CD4-positive, alpha-beta T cell treated with Interleukin-15 for 1 hour (primary cell): ENCODE measurements at regions not wholly inside any gene's neighbourhood (a gene's known extent, or its start where the extent isn't known, plus 50 kb on each side); places are given as distances from the start of the nearest gene placed in this dataset.

Source experiments
- DNase-seq: peaks from one replicate; pipeline ENCODE4 v3.0.0-alpha.2; 2020

GRCh38 chr15:38864122-38864521 lies 299.5 kb upstream of the RASGRP1 start:
- DNase-seq, result no peak

DNA sequence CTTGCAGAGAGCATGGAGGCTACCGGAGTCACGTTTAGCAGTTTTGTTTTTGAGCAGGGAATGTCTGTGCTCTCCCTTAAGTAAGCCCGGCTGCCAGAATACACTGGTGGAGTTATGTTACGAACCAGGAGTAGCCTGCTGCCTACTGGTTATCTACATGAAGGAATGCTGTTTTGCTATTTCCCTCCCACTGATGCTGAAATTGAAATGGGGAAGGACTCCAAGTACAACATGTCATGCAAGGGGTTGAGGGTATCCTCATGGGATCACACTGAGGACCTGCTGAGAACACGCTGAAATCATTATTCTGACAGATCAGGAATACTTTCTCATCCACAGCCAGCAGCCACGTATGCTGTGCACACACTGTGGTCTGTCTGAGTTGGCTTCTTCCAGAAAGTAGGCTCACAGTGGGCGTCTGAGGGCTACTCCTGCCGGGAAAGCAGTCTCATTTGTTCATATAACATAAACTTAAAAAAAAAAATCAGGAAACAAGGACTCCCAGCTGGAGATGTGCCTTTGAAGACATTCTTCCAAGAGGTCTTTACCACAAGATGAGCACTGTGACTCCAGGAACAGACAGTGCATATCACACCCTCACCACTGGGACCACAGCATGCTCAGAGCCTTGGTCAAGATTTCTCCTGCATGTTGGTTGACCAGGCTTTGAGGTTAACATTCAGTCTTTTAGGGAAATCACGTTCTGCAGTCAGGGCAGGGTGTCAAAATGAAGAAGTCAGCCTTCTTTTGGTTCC lies 300.4 kb upstream of the RASGRP1 start:
- DNase-seq, result no peak

- DNase-seq, result no peak
These were observed 302.9 kb upstream of the RASGRP1 start for GRCh38 chr15:38867556-38867955.

DNA sequence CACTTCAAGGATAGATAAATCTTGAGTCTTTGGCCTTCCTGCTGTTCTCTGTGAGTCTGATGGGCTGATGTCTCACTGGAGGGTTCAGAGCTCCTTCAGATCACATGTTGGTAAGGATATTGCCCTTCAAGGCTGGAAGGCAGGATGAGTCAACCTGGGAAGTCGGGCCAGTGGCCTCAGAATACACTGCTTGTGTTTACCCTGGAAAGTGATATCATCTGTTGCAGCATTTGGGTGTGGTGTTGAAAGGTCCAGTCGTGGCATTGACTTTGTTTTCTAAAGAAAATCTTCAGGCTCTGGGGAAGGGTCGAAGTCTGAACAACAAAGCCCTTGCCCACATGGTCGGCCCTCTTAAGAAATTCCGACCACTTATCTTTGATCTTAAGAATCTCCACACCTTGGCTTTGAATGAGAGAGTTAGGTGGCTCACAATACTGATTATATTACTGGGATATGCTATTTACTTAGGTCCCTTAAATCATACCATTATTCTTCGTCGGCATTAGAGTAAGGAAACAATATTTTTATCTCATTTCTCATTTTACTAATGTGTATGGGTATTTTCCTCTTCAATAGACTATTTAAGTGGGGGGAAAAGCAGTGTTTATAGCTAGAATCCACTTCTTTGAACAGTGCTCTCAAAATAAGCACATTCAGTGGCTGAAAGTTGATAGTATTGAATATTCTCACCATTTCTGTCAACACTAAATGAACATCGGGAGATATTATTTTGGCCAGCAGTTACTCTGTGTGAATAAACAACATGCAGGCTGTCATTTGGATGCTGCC lies 303.9 kb upstream of the RASGRP1 start:
- no peak for DNase-seq

- DNase-seq, result no peak
These were observed 307.0 kb upstream of the RASGRP1 start for GRCh38 chr15:38871638-38872037.

DNA sequence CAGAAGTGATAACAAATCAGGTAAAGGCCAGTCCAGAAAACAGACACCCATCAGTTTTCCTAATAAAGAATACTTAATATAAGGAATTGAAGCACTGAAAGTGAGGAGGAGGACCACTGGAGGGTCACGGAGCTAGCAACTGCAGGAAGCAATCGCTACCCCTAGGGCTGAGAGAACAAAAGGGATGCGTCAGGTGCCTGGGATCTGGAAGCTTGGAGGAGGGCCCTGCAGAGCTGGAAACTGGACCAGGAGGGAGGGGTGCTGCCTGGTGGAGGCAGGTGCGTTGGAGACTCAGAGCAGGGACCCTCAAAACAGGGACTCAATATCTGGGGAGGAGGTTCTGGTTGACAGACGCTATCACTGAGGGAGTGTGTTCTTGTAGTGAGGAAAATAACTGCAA lies 308.1 kb upstream of the RASGRP1 start:
- DNase-seq, result no peak

- DNase-seq, result no peak
These were observed 308.5 kb upstream of the RASGRP1 start for GRCh38 chr15:38873158-38873557.

GRCh38 chr15:38874464-38874863 lies 309.9 kb upstream of the RASGRP1 start:
- DNase-seq, result no peak

GRCh38 chr15:38876211-38876610 lies 311.6 kb upstream of the RASGRP1 start:
- no peak for DNase-seq

GRCh38 chr15:38876621-38877020 lies 312.0 kb upstream of the RASGRP1 start:
- DNase-seq, result no peak

DNA sequence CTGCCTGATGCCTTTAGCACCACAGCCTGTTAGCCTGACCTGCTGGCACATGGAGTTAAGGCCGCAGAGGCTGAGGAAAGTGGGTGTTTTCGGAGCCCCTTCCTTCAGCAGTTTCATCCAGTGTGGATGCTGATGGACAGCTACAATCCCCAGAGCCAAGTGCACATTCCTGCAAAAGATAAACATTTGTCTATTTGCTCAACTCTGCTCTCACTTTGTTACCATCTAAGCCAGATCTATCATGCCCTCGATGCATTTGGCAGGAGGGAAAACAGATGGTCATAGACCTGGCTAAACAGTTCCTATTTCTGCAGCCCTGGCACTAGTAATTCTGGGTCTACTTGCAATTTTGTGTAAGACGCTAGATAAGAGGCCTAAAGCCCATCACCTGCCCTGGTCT lies 312.9 kb upstream of the RASGRP1 start:
- DNase-seq, result no peak

DNA sequence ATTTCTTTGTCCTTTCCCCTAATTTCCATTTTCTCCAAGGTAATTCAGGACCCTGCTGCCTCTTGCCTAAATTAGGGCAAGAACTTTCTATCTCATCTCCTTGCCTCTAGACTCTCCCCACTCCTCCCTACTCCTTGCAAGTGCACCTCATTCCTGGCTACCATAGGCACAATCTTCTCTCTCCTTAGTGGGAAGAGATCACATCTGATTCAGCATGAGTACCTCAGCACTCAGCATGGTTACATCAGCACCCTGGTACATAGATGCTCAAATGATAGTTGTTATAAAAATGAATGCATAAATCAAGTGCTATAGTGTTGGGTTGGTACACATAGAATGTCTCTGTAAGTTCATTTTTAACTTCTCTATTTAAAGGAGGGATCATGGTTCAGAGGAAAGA lies 313.4 kb upstream of the RASGRP1 start:
- no peak for DNase-seq

DNA sequence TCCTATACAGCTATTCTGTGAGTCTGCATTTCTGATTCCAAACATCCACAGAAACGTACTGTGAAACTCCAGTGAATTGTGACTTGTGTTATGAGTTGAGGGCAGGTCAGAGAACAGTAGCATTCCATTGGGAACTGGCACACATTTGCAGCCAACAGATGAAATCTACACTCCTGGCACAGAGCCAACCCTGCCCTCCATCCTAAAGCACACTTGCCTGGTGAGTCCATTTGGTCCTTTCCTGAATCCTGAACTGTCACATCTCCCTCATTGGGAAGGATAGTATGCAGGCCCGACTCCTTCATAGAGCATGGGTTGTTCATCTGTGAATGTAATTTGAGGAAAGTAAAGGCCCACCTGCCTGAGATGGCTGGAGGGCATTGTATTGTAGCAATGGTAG lies 314.3 kb upstream of the RASGRP1 start:
- no peak for DNase-seq

- DNase-seq, result no peak
These were observed 315.4 kb upstream of the RASGRP1 start for GRCh38 chr15:38879909-38880471.

- DNase-seq, result no peak
These were observed 317.6 kb upstream of the RASGRP1 start for GRCh38 chr15:38882221-38882620.

- no peak for DNase-seq
These were observed 319.4 kb upstream of the RASGRP1 start for GRCh38 chr15:38883987-38884386.

DNA sequence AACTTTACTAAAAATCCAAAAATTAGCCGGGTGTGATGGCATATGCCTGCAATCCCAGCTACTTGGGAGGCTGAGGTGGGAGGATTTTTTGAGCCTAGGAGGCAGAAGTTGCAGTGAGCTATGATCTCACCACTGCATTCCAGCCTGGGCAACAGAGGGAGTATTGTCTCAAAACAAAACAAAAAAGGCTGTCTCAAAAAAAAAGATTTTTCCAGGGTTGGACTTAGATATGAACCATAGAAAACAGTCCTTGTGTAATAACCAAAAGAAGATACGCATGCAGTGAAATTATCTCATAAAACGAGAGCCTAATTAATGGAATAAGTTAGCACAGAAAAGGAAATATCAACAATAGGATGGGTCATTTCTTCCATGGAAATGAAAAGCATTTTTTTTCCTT lies 320.4 kb upstream of the RASGRP1 start:
- DNase-seq, result no peak

DNA sequence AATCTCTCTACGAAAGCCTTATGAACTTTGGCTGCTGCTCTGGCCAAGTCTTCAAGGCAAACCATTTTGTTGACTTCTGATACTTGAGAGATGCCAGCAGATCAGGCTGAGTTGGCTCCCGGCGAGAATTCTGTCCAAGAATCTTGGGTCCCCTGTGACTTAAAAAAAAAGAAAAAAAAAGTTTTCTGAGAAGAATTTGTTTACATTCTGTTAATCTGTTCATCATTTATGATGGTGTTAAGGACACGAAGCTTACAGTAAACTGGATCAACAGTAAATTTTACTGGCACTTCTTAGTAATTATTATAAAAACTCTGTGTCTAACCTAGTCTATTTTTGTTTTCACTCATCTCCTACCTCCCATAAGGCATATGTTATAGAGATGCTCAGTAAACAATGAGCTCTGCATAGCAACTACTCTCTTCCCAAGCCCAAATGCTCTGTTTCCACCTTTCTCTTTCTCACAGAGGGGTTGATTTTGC lies 320.9 kb upstream of the RASGRP1 start:
- no peak for DNase-seq

GRCh38 chr15:38886315-38887163 lies 321.9 kb upstream of the RASGRP1 start:
- no peak for DNase-seq

DNA sequence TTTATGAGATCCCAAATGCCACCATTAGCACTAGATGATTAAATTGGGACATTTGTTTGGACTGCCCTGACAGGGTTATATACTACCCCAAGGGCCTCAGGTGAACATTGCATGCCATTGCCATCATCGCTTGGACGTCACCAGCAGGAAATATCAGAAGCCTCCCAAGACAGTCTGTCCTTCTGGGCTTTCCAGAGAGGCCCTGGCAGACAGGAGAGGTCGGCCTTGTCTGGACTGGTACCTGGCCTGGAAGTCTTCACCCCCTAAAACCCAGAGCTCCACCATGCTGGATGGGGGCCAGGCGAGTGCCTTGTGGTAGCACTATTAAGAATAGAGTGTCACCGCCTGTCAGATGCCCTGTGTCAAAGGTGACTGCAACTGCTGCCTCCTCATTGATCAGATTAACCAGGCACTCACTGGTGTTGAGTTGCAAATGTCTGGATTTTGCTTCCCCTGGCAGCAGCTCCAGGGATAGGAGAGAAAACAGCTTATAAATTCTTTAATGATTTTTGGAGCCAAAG lies 324.1 kb upstream of the RASGRP1 start:
- DNase-seq, result no peak

GRCh38 chr15:38890194-38890593 lies 325.6 kb upstream of the RASGRP1 start:
- no peak for DNase-seq

- DNase-seq, result no peak
These were observed 329.3 kb upstream of the RASGRP1 start for GRCh38 chr15:38893925-38894242.
